GM18873 (cell line): ENCODE measurements at regions not wholly inside any gene's neighbourhood (a gene's known extent, or its start where the extent isn't known, plus 50 kb on each side); places are given as distances from the start of the nearest gene placed in this dataset.
"Not testable (repeated sequence)": the region's sequence is repeated elsewhere in the genome, so short reads cannot be mapped to it uniquely, and the experiment has no call there.

Experiments used
- ATAC-seq: cut with Tn5 transposase; IDR thresholded peaks from one replicate; pipeline ENCODE4 v1.9.1; 2021; ENCODE audit warnings: mild to moderate bottlenecking, moderate library complexity, moderate number of reproducible peaks; ENCODE audit not compliant: unreplicated experiment, low FRiP score

- ATAC-seq: no peak
Observed at GRCh38 chr9:73919712-73920111, 577.4 kb upstream of the RORB start.

GRCh38 chr9:73923796-73924195 lies 573.3 kb upstream of the RORB start:
- ATAC-seq: no peak

DNA sequence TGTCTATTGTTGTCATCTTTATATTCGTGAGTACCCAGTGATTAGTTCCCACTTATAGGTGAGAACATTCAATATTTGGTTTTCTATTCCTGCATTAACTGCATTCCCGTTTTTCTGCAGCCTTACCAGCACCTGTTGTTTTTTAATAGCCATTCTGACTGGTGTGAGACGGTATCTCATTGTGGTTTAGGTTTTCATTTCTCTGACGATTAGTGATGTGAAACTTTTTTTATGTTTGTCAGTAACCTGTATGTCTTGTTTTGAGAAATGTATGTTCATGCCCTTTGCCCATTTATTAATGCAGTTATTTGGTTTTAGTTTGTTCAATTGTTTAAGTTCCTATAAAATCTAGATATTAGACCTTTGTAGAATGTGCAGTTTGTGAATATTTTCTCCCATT lies 546.0 kb upstream of the RORB start:
- no peak for ATAC-seq

DNA sequence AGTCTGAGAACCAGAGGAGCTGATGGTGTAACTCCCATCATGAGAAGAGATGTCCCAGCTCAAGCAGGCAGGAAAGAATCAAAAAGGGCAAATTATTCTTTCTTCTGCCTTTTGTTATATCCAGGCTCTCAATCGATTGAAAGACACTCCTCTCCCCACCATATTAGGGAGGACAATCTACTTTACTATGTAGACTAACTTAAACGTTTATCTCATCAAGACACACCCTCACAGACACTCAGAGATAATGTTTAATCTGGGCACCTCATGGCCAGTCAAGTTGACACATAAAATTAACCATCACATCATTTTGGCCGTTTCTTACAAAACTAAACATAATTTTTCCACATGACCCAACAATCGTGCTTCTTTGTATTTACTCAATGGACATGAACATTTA lies 534.3 kb upstream of the RORB start:
- ATAC-seq: no peak

- no peak for ATAC-seq
Observed at GRCh38 chr9:73969936-73970335, 527.2 kb upstream of the RORB start.

DNA sequence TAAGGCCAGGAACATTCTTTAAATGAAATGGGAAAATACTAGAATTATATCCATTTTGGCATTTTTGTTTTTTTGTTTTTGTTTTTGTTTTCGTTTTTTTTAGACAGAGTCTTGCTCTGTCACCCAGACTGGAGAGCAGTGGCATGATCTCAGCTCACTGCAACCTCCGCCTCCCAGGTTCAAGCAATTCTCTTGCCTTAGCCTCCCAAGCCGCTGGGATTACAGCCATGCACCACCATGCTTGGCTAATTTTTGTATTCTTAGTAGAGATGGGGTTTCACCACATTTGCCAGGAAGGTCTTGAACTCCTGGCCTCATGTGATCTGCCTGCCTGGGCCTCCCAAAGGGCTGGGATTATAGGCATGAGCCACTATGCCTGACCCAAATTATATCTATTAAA lies 520.7 kb upstream of the RORB start:
- not testable (repeated sequence) for ATAC-seq

DNA sequence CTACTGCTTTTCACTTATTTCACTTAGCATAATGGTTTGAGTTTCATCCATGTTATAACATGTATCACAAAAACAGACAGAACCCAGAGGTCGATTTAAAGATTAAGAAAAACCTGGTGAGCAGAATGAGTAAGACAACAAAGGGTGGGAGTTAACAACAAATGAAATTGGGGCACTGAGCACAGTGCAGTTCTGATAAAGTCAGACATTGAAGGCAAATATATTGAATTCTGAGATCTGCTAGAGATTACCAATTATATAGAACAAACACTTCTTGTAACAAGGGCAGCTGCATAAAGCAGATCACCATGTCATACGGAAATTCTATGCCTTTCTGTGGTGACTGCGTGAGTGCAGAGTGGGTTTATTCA lies 517.3 kb upstream of the RORB start:
- ATAC-seq: no peak

DNA sequence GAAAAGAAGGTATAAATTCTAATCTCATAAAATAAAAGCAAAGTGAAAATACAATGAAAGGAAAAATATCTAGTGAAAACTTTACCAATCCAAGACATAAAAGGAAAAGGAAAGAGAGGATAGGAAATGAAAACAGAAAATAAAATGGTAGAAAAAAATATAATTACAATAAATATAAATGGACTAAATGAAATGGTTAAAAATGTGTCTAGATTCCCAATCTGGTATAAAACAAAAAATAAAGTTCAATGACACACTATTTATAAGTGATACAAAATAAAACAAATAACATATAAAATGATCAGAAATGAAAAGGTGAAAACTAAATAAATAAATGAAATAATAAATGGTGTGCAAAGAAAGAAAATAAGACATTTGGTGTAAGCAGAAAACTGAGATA lies 516.4 kb upstream of the RORB start:
- no peak for ATAC-seq

DNA sequence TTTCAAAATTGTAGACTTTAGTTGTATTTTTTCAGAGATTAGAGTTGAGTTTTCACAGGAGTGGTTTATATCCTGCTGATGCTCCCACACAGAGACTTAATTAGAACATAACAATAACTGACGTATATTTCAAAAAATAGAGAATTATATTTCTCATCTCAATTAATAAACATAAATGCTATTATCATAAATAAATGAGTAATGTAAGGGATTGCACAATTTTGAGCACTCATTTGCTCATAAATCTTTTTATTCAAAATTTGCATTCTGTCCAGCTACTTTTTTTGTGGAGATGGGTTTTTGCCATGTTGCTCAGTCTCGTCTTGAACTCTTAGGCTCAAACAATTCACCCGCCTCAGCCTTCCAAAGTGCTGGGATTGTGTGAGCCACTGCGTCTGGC lies 515.7 kb upstream of the RORB start:
- no peak for ATAC-seq

DNA sequence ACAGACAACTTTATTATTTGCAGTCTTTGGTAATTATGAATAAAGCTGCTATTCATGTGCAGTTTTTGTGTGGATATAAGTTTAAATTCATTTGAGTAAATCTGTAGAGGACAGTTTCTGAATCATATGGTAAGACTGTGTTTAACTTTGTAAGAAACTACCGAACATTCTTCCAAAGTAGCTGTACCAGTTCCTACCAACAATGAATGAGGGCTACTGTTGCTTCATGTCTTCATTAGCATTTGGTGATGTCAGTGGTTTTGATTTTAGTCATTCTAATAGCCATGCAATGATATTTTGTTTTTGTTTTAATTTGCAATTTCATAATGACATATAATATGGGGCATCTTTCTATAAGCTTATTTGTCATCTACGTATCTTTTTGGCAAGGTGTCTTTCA lies 501.3 kb upstream of the RORB start:
- ATAC-seq: no peak

DNA sequence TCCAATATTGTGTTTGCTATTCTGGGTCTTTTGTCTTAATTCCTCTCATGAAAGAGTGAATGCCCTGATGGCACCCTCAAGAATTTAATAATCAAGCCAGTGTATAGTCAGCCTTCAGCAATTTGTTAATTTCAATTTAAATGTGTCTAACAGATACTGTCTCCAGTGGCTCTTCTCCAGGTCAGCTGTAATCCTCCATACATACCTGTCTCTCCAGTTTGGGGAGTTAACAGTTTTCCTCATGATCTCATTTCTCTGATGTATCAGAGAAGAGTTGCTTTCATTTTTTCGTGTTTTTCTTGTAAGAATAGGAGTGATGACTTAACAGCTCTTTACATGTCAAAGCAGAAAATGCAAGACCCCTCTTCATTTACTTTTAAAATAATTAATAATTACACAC lies 500.3 kb upstream of the RORB start:
- ATAC-seq: no peak

DNA sequence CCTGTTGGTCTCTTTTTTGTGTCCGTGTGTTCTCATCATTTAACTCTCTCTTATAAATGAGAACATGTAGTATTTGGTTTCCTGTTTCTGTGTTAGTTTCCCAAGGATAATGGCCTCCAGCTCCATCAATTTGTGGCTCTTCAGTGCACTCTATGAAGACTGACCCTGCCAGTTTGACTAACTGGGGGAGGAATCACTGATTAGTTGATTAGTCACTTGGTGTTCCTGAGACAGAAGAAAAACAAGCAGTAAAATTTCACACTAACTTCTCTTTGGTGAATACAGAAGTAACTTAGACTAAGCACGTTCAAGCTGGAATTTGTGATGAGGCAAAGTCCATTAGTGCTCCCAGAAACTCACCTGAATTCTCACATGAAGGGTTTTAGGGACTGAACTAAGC lies 495.8 kb upstream of the RORB start:
- no peak for ATAC-seq

- ATAC-seq: no peak
Observed at GRCh38 chr9:74006935-74007334, 490.2 kb upstream of the RORB start.

GRCh38 chr9:74007833-74008232 lies 489.3 kb upstream of the RORB start:
- no peak for ATAC-seq

GRCh38 chr9:74016004-74016403 lies 481.1 kb upstream of the RORB start:
- no peak for ATAC-seq

DNA sequence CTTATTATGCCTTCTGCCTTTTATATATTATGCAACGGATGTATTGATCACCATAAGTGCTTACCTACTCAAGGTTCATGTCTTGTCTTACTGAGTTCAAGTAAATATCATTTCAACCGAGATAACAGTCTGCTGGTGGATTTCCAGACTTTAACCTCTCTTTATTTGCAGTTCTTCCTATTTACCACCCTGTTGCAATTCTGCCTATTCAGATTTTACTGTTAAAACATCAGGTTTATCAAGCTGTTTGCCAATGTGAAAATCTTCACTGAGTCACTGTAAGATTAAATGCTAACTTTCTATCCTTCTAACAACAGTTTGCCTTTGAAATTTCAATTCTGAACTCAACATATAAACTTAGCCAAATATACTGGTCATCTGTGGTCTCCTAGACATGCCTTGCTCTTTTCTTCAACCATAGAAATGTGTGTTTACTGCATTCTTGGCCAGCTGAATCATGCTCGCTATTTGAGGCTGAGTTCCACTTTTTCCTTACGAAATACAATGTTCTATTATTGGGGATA lies 471.7 kb upstream of the RORB start:
- ATAC-seq: no peak

DNA sequence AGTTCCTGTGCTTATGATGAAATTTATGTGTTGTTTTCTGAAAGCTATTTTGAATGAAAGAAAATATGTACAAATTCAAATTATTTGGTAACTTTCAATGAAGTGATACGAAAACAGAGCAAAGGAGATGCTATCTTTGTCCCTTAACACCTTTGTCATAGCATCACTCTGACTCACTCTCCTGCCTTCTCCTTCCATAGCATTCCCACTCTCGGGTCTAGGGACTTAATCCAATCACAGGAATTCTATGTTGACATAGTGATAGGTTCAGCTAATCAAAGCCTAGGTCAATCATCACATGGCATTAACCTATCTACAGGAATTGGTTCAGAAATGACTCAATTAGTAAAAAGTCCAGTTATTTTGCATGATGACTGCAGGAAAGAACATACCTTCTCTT lies 464.7 kb upstream of the RORB start:
- no peak for ATAC-seq

DNA sequence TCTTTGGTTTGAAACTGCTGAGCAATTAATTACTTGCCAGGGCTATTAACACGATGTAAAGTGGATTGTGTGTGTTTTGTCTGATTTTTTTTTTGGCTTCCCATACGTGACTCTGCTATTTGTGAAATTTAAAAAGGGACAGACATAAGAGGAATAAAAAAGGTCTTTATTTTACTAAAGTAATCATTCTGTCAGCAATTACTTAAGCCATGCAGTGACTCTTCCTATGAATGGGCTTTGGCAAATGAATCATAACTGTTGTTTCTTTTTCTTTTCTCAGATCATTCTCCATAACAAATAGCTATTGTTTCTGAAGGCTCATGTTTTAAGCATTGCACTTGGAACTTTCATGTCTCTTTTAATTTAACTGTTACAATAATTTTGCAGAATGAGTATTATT lies 461.3 kb upstream of the RORB start:
- ATAC-seq: no peak

GRCh38 chr9:74036549-74037231 lies 460.4 kb upstream of the RORB start:
- peak; percentile 71 for ATAC-seq

DNA sequence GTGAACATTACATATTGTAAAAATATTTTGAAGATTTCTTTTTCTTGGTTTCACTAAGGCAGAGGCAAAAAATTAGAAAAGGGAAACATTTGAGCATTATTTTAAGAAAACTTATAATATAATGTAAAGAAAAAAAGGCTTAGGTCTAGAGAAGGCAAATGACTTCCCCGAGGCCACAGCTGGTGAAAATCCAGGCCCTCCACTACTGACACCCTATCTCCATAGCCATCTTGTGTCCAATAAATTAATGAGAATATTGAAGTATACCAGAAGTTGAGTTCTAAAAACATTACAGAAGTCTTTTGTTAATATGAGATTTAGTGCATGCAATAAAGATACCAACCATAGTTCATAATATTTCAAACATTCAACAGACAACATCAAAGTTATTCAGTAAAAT lies 459.9 kb upstream of the RORB start:
- no peak for ATAC-seq

GRCh38 chr9:74041588-74041987 lies 455.5 kb upstream of the RORB start:
- ATAC-seq: no peak

DNA sequence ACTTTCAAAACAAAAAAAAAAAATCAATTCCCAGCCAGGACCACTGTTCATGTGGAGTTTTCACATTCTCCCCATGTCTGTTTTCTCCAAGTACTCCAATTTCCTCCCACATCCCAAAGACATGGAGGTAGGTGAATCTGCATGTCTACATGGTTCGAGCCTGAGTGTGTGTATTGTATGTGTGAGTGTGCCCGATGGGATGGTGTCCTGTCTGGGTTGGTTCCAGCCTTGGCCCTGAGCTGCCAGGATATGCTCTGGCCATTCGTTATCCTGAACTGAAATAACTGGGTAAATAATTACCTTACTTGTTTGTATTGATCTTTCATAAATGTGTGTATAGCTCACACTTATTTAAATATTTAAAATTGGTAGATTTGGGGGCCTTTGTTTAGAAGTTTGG lies 452.3 kb upstream of the RORB start:
- no peak for ATAC-seq

- ATAC-seq: no peak
Observed at GRCh38 chr9:74056023-74056422, 441.1 kb upstream of the RORB start.
